Ishikawa (cell line): ENCODE measurements at regions not wholly inside any gene's neighbourhood (a gene's known extent, or its start where the extent isn't known, plus 50 kb on each side); places are given as distances from the start of the nearest gene placed in this dataset.

Experiments
- CREB1 ChIP-seq: IDR thresholded peaks from 2 replicates; pipeline ENCODE4 v1.6.1; 2012; ENCODE audit warnings: low read depth
- EP300 ChIP-seq: IDR thresholded peaks from 2 replicates; pipeline ENCODE4 v1.6.1; 2012; ENCODE audit warnings: borderline replicate concordance
- FOXM1 ChIP-seq: IDR thresholded peaks from 2 replicates; pipeline ENCODE4 v1.6.1; 2012; ENCODE audit warnings: low read depth, borderline replicate concordance
- NFIC ChIP-seq: IDR thresholded peaks from 2 replicates; pipeline ENCODE4 v1.6.1; 2012
- RAD21 ChIP-seq: IDR thresholded peaks from 2 replicates; pipeline ENCODE4 v1.6.1; 2012; ENCODE audit warnings: low read depth
- TCF12 ChIP-seq: IDR thresholded peaks from 2 replicates; pipeline ENCODE4 v1.6.1; 2012; ENCODE audit warnings: low read depth
- YY1 ChIP-seq: IDR thresholded peaks from 2 replicates; pipeline ENCODE4 v1.6.1; 2012; ENCODE audit warnings: low read depth
- ZBTB7A ChIP-seq: IDR thresholded peaks from 2 replicates; pipeline ENCODE4 v1.6.1; 2012; ENCODE audit warnings: low read depth
- TF ChIP-seq, protein P1 (sequence below): IDR thresholded peaks from 2 replicates; pipeline ENCODE4 v1.6.1; 2012; ENCODE audit warnings: low read depth, mild to moderate bottlenecking
- TF ChIP-seq, protein P2 (sequence below): IDR thresholded peaks from 2 replicates; pipeline ENCODE4 v1.6.1; 2012
- TF ChIP-seq, protein P3 (sequence below): IDR thresholded peaks from 2 replicates; pipeline ENCODE4 v1.6.1; 2012

DNA sequence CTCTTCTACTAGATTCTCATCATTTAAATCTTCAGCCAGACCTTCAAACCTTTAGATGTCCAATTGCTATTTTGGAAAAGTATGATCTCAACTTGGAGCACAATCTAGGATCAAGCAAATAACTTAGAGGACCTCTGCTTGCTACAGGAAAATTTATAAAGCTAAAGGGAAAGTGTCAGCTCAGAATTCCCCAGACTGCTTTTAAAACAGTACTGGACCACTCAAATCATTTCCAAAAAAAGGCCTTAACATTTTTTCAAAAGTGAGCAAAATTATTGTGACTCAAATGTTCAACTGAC is 169.8 kb downstream of the PARM1 start:
- TF ChIP-seq EP300: no peak
- TF ChIP-seq, protein P1, sequence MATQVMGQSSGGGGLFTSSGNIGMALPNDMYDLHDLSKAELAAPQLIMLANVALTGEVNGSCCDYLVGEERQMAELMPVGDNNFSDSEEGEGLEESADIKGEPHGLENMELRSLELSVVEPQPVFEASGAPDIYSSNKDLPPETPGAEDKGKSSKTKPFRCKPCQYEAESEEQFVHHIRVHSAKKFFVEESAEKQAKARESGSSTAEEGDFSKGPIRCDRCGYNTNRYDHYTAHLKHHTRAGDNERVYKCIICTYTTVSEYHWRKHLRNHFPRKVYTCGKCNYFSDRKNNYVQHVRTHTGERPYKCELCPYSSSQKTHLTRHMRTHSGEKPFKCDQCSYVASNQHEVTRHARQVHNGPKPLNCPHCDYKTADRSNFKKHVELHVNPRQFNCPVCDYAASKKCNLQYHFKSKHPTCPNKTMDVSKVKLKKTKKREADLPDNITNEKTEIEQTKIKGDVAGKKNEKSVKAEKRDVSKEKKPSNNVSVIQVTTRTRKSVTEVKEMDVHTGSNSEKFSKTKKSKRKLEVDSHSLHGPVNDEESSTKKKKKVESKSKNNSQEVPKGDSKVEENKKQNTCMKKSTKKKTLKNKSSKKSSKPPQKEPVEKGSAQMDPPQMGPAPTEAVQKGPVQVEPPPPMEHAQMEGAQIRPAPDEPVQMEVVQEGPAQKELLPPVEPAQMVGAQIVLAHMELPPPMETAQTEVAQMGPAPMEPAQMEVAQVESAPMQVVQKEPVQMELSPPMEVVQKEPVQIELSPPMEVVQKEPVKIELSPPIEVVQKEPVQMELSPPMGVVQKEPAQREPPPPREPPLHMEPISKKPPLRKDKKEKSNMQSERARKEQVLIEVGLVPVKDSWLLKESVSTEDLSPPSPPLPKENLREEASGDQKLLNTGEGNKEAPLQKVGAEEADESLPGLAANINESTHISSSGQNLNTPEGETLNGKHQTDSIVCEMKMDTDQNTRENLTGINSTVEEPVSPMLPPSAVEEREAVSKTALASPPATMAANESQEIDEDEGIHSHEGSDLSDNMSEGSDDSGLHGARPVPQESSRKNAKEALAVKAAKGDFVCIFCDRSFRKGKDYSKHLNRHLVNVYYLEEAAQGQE: no peak
- no peak for TF ChIP-seq ZBTB7A
- TF ChIP-seq RAD21: no peak
- no peak for TF ChIP-seq FOXM1
- TF ChIP-seq, protein P2, sequence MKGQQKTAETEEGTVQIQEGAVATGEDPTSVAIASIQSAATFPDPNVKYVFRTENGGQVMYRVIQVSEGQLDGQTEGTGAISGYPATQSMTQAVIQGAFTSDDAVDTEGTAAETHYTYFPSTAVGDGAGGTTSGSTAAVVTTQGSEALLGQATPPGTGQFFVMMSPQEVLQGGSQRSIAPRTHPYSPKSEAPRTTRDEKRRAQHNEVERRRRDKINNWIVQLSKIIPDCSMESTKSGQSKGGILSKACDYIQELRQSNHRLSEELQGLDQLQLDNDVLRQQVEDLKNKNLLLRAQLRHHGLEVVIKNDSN: no peak
- TF ChIP-seq, protein P3, sequence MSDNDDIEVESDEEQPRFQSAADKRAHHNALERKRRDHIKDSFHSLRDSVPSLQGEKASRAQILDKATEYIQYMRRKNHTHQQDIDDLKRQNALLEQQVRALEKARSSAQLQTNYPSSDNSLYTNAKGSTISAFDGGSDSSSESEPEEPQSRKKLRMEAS: no peak
- TF ChIP-seq CREB1: no peak
- no peak for TF ChIP-seq TCF12
- TF ChIP-seq YY1: no peak
- no peak for TF ChIP-seq NFIC
